ENCODE measurements at regions not wholly inside any gene's neighbourhood (a gene's known extent, or its start where the extent isn't known, plus 50 kb on each side); places are given as distances from the start of the nearest gene placed in this dataset.

GRCh38 chr1:18540136-18540765 is 59.5 kb downstream of the KLHDC7A start:
- no peak for TF ChIP-seq CTCF (IDR thresholded peaks at IDR 0.05; ENCODE audit: insufficient read depth, low read length, missing control alignments)
- H3K4me3 ChIP-seq (ENCODE audit: low read depth, low read length) = no peak overlapping the region
- POLR2A ChIA-PET = no interaction called here
- no peak for DNase-seq (ENCODE audit: low read depth, low spot score)
- CTCF ChIA-PET = no interaction called here

GRCh38 chr1:18541046-18541795 is 60.5 kb downstream of the KLHDC7A start:
- ChIA-PET CTCF (no interaction called here), POLR2A (no interaction called here)

GRCh38 chr1:18542351-18542750 is 61.6 kb downstream of the KLHDC7A start:
- no peak for DNase-seq (ENCODE audit: low read depth, low spot score)
- no peak overlapping the region for H3K4me3 ChIP-seq (ENCODE audit: low read depth, low read length)
- ChIA-PET CTCF (no interaction called here), POLR2A (no interaction called here)
- no peak for TF ChIP-seq CTCF (IDR thresholded peaks at IDR 0.05; ENCODE audit: insufficient read depth, low read length, missing control alignments)

More at GRCh38 chr1:18541046-18541795, 60.5 kb downstream of the KLHDC7A start:
- no peak for DNase-seq (ENCODE audit: low read depth, low spot score)
- TF ChIP-seq CTCF (IDR thresholded peaks at IDR 0.05; ENCODE audit: insufficient read depth, low read length, missing control alignments) = no peak
- H3K4me3 ChIP-seq (ENCODE audit: low read depth, low read length) = no peak overlapping the region

GRCh38 chr1:18546026-18546425 is 65.3 kb downstream of the KLHDC7A start:
- ChIA-PET POLR2A (no interaction called here), CTCF (no interaction called here)
- no peak for DNase-seq (ENCODE audit: low read depth, low spot score)
- H3K4me3 ChIP-seq (ENCODE audit: low read depth, low read length) = no peak overlapping the region
- no peak for TF ChIP-seq CTCF (IDR thresholded peaks at IDR 0.05; ENCODE audit: insufficient read depth, low read length, missing control alignments)

- POLR2A ChIA-PET = no interaction called here
- DNase-seq (ENCODE audit: low read depth, low spot score) = no peak
- H3K4me3 ChIP-seq (ENCODE audit: low read depth, low read length) = no peak overlapping the region
- TF ChIP-seq CTCF (IDR thresholded peaks at IDR 0.05; ENCODE audit: insufficient read depth, low read length, missing control alignments) = no peak
- CTCF ChIA-PET = no interaction called here
Measured at GRCh38 chr1:18547460-18547859, 66.7 kb downstream of the KLHDC7A start.

- no peak for TF ChIP-seq CTCF (IDR thresholded peaks at IDR 0.05; ENCODE audit: insufficient read depth, low read length, missing control alignments)
- no peak overlapping the region for H3K4me3 ChIP-seq (ENCODE audit: low read depth, low read length)
- no peak for DNase-seq (ENCODE audit: low read depth, low spot score)
- ChIA-PET POLR2A (no interaction called here), CTCF (no interaction called here)
Measured at GRCh38 chr1:18548643-18549042, 67.9 kb downstream of the KLHDC7A start.
